ENCODE measurements at regions not wholly inside any gene's neighbourhood (a gene's known extent, or its start where the extent isn't known, plus 50 kb on each side); places are given as distances from the start of the nearest gene placed in this dataset.
A peak's percentile ranks its signal among the peaks of the same experiment; 100 is the strongest.

GRCh38 chr2:41959760-41960159 is 88.1 kb upstream of the PKDCC start:
- Histone ChIP-seq H3K27ac (no peak overlapping the region), H3K4me3 (no peak overlapping the region)

- H3K4me3 ChIP-seq = no peak overlapping the region
Measured at GRCh38 chr2:41962922-41963622, 84.7 kb upstream of the PKDCC start.

GRCh38 chr2:41963661-41964525 is 83.9 kb upstream of the PKDCC start:
- Histone ChIP-seq H3K27ac (peak overlapping the region in 6 of 21 experiments; percentile 14 to 83 (median 74)), H3K4me3 (no peak overlapping the region)

More at GRCh38 chr2:41962922-41963622, 84.7 kb upstream of the PKDCC start:
- H3K27ac ChIP-seq = peak overlapping the region in 8 of 21 experiments; percentile 35 to 84 (median 62)

GRCh38 chr2:41965173-41965908 is 82.5 kb upstream of the PKDCC start:
- H3K4me3 ChIP-seq = no peak overlapping the region
- peak overlapping the region in 12 of 21 experiments; percentile 23 to 83 (median 61) for H3K27ac ChIP-seq

GRCh38 chr2:41965909-41966295 is 81.9 kb upstream of the PKDCC start:
- no peak overlapping the region for H3K4me3 ChIP-seq
- peak overlapping the region in 15 of 21 experiments; percentile 2 to 83 (median 60) for H3K27ac ChIP-seq

- Histone ChIP-seq H3K4me3 (no peak overlapping the region), H3K27ac (peak overlapping the region in 17 of 21 experiments; percentile 25 to 83 (median 67))
Measured at GRCh38 chr2:41966431-41966893, 81.4 kb upstream of the PKDCC start.

GRCh38 chr2:41966920-41967319 is 80.9 kb upstream of the PKDCC start:
- peak overlapping the region in 17 of 21 experiments; percentile 31 to 83 (median 67) for H3K27ac ChIP-seq
- H3K4me3 ChIP-seq = no peak overlapping the region

- H3K27ac ChIP-seq = peak overlapping the region in 17 of 21 experiments; percentile 14 to 83 (median 66)
- no peak overlapping the region for H3K4me3 ChIP-seq
Measured at GRCh38 chr2:41967476-41968181, 80.2 kb upstream of the PKDCC start.

- peak overlapping the region in 6 of 21 experiments; percentile 3 to 83 (median 44) for H3K27ac ChIP-seq
- no peak overlapping the region for H3K4me3 ChIP-seq
Measured at GRCh38 chr2:41968182-41968578, 79.6 kb upstream of the PKDCC start.

GRCh38 chr2:41970988-41971660 is 76.7 kb upstream of the PKDCC start:
- H3K27ac ChIP-seq = no peak overlapping the region
- no peak overlapping the region for H3K4me3 ChIP-seq

- H3K27ac ChIP-seq = no peak overlapping the region
Measured at GRCh38 chr2:41972179-41972578, 75.6 kb upstream of the PKDCC start.

GRCh38 chr2:41972819-41973218 is 75.0 kb upstream of the PKDCC start:
- Histone ChIP-seq H3K4me3 (no peak overlapping the region), H3K27ac (no peak overlapping the region)

More at GRCh38 chr2:41972179-41972578, 75.6 kb upstream of the PKDCC start:
- no peak overlapping the region for H3K4me3 ChIP-seq

GRCh38 chr2:41973871-41974270 is 74.0 kb upstream of the PKDCC start:
- Histone ChIP-seq H3K27ac (no peak overlapping the region), H3K4me3 (no peak overlapping the region)

GRCh38 chr2:41981417-41981816 is 66.4 kb upstream of the PKDCC start:
- Histone ChIP-seq H3K4me3 (no peak overlapping the region), H3K27ac (no peak overlapping the region)

GRCh38 chr2:41985573-41986095 is 62.2 kb upstream of the PKDCC start:
- no peak overlapping the region for H3K27ac ChIP-seq
- H3K4me3 ChIP-seq = no peak overlapping the region

GRCh38 chr2:41989501-41990180 is 58.2 kb upstream of the PKDCC start:
- H3K4me3 ChIP-seq = no peak overlapping the region
- no peak overlapping the region for H3K27ac ChIP-seq

- Histone ChIP-seq H3K4me3 (no peak overlapping the region), H3K27ac (peak overlapping the region in 1 of 21 experiments; percentile 43)
Measured at GRCh38 chr2:41990245-41990644, 57.6 kb upstream of the PKDCC start.

- no peak overlapping the region for H3K4me3 ChIP-seq
- no peak overlapping the region for H3K27ac ChIP-seq
Measured at GRCh38 chr2:41990688-41991087, 57.1 kb upstream of the PKDCC start.

Data from skin epidermis (tissue), 12 donors.